HG03039 (cell line): ENCODE measurements at regions not wholly inside any gene's neighbourhood (a gene's known extent, or its start where the extent isn't known, plus 50 kb on each side); places are given as distances from the start of the nearest gene placed in this dataset.

ENCODE experiments used
- ATAC-seq: cut with Tn5 transposase; IDR thresholded peaks from one replicate; pipeline ENCODE4 v1.9.1; 2021; ENCODE audit warnings: mild to moderate bottlenecking, moderate library complexity; ENCODE audit not compliant: unreplicated experiment

DNA sequence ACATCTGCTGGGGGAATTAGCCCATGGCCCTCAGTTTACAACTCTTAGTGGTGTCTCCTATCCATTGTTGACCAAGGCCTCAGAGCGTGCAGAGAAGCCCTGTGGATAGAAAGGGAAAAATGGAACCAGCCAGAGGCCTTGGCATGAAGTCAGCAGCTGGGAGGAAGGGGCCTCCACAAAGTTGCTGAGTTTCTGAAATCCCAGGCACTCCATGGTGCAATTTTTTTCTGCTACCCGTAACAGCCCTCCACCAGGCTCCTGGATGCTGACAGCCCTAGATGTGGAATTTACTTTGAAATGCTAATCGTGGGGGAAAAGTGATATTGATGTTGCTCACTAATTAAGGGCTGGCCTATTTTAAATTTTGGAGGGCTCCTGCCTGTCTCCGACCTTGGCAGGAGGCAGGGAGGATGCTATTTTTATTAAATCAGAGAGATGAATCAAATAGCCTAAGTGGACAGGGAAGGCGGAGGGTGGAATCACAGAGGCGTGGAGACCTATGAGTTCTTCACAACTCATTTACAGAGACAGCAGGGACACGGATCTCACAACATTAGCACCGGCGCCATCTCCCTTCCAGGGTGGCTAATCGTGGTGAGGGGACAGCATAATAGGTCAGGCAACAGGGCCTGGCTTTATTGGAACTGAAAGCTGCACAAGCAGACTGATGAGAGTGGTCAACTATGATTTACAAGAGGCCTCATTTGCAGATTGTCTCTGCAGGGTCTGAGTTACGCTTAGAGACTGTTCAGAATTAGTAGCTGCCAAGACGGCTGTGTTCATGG, 99.8 kb upstream of the WSCD2 start:
- no peak for ATAC-seq

DNA sequence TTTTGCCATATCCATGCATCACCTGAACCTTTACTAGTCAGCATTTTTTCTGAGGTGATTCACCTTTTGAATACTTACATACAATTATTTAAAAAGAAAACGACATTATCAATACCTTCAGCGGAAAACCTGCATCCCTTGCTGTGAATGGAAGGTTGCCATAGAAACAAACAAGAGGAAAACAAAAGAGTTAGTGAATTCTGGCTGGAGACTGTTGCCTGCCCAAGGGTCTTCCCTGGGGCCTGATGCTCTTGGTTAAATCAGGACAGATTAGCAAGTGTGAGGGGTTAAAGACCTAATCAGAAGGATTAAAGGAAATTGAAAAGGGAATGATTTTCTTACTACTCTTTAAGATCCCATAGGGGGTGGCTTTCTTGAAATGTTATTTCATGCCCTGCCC, 96.0 kb upstream of the WSCD2 start:
- ATAC-seq, result no peak

DNA sequence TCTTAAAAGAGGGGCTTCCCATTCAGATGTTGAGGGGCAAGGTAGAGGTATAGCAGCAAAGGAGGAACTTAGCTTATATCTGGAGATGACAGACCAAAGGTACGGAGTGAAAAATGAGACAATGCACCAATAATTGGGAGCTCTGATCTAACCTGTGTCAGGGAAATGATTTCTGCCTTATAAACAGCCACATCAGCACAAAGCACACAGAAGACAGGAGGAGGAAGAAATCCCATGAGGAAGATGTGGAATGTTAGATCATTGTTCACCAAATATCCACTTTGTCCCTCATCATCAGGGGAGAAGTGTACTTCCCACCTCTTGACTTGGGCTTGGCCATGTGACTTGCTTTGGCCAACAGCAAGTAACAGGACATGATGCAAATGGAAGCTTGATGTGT, 93.7 kb upstream of the WSCD2 start:
- ATAC-seq, result no peak

DNA sequence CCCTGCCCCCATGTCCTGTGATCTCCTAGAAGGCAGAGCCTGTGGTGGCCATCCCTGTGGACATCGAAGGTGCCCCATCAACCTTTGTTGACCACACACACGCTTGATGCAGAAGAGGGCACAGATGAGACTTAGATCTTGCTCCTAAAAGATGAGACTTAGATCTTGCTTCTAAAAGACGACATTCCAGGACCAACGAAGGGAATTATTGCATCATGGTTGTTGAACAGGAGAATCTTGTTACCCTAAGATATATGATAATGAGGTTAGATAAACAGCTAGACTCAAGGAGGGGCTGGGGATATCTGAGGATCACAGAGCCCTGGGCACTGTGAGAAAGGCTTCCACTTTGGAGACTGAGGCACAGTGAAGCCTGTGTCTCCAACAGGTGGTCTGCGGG, 91.1 kb upstream of the WSCD2 start:
- no peak for ATAC-seq

DNA sequence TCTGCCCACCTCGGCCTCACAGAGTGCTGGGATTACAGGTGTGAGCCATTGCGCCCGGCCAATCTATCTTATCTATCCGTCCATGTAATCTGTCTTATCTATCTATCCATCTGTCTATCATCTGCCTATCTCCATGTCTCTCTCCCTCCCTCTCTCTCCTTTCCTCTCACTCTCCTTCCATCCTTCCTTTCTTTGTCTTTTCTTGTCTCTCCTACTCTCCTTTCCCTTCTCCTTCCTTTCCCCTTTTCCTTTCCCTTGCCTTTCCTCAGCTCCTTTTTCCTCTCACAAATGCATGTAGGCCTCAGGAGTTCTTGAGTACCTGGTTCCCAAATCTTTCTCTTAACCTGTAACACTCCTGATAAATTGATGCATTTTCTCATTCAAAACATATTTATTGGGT, 89.3 kb upstream of the WSCD2 start:
- no peak for ATAC-seq

DNA sequence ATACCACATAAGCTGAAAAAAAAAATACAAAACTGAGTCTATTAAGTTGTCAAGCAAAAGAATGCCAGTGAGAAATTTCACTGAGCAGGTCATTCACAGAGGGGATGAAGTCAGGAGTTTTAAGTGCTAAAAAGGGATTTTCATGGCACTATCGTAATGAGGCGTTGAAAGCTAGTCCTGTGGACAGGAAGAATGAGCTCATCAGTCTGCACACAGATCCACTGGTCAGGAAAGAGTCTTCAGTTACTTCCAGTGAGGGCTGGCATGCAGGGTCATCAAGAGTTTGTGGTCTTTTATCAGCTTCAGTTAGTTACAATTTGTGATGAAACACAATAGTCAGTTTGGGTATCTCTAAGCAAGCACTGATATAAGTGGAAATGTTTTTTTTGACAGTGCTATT, 88.1 kb upstream of the WSCD2 start:
- ATAC-seq, result no peak

DNA sequence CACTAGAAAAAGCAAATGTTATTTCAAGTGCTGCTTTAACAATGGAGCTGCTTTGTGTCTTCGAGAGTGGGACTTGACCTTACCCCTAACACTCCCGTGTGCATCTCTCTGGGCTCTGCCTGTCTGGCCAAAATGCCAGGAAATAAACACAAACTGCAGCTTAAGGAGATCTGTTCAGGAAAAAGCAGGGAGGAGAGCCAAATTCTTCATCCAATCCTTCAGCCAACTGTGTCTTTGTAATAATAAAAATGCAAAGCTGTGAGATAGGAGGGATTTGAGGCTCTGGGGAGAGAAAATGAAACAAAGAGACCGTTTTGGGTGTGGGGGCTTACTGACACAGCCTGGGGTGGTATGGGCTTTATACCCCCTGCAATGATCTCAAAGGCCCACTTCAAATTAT, 85.8 kb upstream of the WSCD2 start:
- no peak for ATAC-seq

DNA sequence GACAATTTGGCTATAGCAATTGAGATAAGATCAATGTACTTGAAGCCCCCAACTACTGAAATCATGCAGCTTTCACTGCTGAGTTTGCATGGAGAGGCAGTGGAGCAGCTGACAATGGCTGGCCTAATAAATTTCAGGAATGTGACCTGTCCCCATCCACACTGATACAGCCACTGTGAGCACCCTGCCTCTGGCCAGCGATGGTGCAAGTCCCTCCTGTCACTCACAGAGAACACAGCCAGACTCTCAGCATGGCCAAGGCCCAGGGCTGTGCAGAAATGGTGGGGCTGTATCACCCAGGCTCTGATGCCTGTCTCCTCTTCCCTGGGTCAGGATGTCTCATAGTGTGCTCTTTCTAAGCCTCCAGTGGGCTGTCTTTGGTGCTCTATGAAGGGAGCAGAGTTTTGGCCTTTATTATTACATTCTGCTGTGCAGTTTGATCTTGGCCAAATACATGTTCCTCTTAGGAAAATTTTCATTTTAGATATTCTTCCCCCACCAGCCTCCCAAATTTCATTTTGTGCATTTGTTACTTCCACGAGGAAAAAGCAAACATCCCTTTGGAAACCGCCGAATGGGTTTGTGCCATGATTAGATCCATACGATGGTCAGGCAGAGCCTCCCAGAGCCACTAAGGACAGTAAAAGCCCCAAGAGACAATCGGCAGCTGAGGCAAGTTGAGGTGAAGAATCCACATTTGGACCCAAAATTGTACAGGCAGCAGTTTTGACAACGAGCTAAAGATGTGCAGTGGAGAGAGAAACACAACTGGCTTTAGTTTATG, 85.1 kb upstream of the WSCD2 start:
- ATAC-seq, result no peak

DNA sequence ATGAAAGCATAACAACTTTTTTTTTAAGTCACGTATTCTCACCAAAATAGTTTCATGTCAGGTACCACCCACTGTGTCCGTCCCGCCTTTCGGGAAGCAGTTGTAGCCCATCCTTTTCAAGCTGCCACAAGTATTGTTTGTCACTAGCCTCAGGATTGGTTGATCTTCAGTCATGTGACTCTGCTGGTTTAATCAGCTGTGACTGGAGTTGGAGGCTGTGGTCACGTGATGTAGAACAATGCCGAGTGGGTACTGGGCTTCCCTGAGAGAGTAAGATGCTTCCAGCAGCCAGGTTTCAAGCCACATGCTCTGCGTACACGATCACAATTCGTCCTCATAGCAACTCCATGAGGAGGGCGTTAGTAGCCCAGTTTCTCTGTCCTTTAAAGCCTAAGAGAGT, 83.0 kb upstream of the WSCD2 start:
- no peak for ATAC-seq

DNA sequence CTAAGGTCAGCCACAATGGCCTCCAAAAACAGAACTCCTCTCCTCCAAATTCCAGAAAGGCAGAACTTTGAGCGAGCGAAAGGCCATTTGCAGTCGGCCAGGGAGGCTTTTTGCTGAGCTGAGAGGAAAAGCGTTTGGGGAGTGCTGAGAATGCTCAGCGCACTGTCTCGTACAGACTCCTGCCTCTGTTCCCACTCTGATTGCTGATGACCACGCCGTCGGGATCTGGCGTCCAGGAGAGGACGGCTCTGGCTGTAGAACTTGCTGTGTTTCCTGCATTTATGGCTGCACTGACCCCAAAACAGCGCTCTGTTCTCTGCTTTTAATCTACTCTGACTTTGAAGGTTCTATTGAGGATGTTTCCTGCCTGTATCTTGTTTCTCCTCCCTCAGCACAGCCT, 82.4 kb upstream of the WSCD2 start:
- no peak for ATAC-seq

DNA sequence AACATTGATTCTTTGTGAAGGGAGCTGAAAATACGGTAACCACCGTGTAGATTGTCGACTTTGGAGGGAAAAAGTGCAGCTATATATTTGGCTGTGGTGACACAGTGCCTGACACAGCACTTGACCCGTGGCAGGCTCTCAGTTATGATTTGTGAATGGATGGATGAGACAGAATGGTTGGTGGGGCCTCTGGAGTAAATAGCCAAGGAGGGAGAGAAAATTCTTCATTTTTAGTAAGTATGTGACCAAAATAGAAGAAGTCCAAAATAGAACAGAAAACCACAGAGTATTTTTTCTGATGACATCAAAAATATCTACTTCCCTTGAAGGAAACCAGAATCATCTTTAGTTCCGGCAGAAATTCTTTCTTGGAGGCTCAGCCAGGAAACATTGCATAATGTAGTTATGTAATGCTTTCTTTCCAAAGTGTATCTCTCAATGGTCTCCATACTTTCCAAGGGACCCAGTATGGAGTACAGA, 82.0 kb upstream of the WSCD2 start:
- ATAC-seq, result no peak

DNA sequence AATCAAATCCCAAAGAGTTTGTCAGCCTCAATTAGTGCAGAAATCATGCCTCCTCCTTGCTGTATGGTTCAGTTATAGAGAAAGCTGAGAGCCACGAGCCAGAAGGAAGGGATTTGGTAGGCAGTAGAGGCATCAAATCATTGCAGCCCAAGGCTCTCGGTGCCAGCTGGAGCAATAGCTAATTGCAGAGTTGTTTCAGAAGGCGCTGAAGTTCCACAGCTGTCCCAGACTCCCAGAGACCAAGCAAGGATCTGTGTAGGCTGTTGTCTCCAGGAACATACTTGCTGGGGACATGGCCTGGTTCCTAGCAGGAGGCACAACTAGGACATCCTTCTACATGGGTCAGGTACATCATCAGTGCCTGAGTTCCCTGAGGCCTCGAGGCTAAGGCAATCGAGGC, 80.4 kb upstream of the WSCD2 start:
- ATAC-seq, result no peak

DNA sequence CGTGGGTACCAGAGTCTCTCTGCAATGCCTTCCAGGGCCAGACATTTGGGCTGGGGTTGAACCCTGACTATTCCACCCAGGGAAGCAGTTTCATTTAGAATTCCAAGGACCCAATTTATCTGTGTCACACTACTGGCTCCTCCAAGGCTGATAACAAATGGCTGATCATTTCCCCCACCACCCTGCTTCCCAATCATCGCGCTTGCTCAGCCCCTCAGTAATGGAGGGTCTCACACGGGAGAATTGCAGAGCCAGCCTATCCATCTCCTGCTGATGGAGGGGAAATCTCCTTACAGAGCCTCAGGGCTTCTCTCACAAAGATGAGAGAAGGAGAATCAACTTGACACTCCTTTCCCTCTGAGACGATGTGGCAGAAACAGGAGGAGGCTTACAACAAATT, 78.4 kb upstream of the WSCD2 start:
- ATAC-seq, result no peak

DNA sequence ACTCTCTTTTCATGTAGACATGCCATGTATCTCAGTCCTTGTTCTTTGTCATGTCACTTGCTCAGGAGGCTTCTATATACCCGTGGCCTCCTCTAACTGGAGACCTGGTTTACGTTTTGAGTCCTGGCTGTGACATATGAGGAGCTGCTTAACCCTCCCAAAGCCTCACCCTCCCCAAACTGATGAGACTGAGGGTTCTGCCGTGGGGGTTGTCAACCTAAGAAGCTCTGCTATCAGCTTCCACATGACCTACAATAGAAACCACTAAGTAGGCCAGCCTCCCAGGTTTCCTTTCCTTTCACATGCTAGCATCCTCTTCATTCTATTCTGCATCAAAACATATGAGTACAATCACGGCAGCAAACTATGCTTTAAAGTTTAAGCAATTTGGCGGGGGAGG, 76.8 kb upstream of the WSCD2 start:
- ATAC-seq, result no peak

DNA sequence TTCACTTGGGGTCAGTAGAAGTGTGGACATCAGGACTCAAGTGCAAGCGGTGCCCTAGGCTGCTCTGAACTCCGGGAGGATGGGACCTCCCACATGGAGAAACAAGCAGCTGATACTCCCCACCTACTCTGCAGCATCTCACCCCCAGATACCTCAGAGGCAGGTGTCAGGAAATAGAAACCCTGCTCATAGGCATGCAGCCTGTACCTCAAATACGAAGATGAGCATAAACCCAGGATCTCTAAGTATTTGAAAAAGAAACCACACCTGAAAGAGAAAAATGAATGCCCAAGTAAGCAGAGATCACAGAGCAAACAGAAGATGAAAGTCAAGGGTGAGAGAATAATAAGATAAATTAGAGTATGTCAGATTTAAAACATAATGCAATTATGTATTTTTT, 75.6 kb upstream of the WSCD2 start:
- no peak for ATAC-seq

DNA sequence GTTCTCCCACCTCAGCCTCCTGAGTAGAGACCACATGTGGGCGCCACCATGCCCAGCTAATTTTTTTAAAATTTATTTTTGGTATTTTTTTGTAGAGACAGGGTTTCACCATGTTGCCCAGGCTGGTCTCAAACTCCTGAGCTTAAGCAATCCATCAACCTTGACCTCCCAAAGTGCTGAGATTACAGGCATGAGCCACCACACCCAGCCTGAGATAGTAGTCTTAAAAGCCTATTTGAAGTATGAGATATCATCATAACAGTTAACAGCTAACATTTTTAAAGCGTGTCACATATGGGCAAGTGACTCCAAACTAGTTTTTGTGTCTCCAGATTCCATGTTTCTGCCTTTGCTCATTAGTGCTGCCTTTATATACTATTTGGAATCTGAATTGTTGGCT, 74.6 kb upstream of the WSCD2 start:
- no peak for ATAC-seq

DNA sequence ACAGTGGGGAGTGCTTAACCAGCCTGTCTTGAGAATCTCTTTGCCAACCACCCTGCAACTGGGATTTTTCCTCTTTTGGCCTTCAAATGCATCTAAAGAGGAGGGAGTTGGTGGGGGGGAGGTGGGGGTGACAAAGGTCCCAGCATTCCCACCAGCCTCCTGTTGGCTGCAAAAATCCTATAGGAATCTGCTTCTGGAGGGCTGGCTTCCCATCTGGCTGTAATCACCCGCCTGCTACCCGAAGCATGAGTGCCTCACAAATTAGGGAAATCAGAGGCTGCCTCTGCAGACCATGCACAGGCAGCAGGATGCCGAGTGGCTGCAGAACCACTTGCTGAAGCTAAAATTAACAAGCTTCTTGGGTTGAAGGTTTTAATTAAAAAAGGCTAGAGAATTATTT, 73.9 kb upstream of the WSCD2 start:
- ATAC-seq, result no peak

DNA sequence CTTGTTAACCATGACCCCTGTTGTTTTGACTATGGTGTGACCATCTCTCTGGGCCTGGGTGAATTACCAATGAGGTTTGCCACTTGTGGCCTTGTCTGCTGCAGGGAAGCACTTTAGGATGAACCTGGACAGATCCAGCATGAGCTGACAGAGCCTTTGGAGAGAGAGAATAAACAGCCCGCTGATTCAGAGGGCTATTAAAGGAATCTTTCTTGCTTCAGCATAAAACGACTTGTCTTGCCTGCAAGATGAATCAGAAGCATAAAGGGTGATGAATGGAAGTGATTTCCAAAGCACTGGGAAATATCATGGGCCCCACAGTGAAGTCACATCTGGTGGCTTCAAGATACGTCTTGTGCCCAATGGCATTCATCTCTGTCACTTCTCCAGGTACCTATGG, 69.0 kb upstream of the WSCD2 start:
- ATAC-seq, result no peak

DNA sequence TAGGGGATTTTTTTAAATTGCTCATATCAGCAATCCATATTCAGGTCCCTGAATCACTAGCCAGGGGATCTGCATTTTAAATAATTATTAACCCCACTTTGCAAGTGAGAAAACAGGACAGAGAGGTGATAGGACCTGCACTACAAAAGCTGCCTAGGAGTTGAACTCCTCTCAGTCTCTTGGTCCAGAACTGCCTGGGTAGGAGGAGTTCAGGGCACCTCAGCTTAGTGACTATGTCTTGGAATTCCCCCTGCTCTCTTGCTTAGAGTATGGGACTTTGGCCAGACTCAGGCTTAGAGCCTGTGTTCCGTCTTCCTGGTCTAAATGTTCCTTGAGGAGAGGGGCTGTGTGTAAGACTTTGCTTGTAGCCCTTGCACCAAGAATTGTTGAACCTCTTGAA, 68.2 kb upstream of the WSCD2 start:
- ATAC-seq, result no peak

DNA sequence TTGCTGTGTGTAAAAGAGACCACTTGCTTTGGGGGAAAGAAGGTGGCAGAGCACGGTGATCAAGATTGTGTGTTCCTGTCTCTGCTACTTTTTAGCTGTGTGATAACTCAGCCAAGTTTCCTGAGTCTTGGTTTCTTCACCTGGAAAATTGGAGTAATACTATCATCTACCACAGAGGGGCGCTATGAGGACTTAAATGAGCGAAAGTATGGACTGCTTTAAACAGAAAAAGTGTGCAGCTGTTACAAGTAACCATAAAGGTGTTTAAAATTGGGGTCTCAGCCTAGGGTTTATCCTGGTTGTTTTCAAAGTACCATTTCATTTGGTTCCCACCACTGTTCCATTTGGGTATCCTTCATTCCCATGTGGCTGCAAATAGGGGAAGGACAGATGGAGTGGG, 65.9 kb upstream of the WSCD2 start:
- ATAC-seq, result no peak

DNA sequence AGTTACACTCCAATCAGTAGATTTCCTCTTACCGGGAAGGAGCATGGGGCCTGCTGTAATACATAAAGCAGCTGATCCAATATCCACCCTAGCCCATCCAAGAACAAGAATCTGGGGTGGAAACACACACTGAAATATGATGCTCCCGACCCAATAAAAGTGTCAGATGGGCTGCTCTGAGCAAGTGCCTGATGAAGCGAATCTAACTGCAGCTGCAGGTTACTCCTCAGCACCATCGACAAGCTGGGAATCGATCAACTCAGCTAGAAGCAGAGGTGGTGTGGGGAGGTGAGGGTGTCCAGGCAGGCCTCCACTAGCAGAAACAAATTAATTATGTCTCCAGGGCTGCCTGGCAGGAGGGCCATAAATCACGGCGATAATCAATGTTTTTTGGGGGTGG, 64.0 kb upstream of the WSCD2 start:
- ATAC-seq, result no peak
